Mesendoderm (in vitro differentiated cells): ENCODE measurements at regions not wholly inside any gene's neighbourhood (a gene's known extent, or its start where the extent isn't known, plus 50 kb on each side); places are given as distances from the start of the nearest gene placed in this dataset.

Source experiments
- DNase-seq: peaks from one replicate; pipeline ENCODE4 v3.0.0; 2013
- H2AK5ac ChIP-seq: 2 replicates; pipeline ENCODE4 v1.6.1; 2013; ENCODE audit warnings: low read length, inconsistent platforms
- H2BK120ac ChIP-seq: 2 replicates; pipeline ENCODE4 v1.6.1; 2013; ENCODE audit warnings: low read depth, mild to moderate bottlenecking, low read length, moderate library complexity, mixed read lengths
- H2BK15ac ChIP-seq: replicated peaks from 2 replicates; pipeline ENCODE4 v1.6.1; 2013; ENCODE audit warnings: low read depth, mild to moderate bottlenecking, moderate library complexity
- H2BK5ac ChIP-seq: 2 replicates; pipeline ENCODE4 v1.6.1; 2013; ENCODE audit warnings: low read length, inconsistent platforms
- H3K18ac ChIP-seq: 2 replicates; pipeline ENCODE4 v1.6.1; 2013; ENCODE audit warnings: mild to moderate bottlenecking, low read length, mixed read lengths
- H3K23ac ChIP-seq: one replicate; pipeline ENCODE4 v1.6.1; 2013; ENCODE audit warnings: low read length
- H3K27ac ChIP-seq: 2 replicates; pipeline ENCODE4 v1.5.1; 2013; ENCODE audit warnings: low read depth, mild to moderate bottlenecking, inconsistent platforms, low read length, moderate library complexity
- H3K27me3 ChIP-seq: 2 replicates; pipeline ENCODE4 v1.6.1; 2013; ENCODE audit warnings: low read length, control low read depth, mild to moderate bottlenecking, inconsistent platforms; ENCODE audit not compliant: insufficient read depth, poor library complexity
- H3K36me3 ChIP-seq: 2 replicates; pipeline ENCODE4 v1.6.1; 2013; ENCODE audit warnings: low read length, inconsistent platforms; ENCODE audit not compliant: control insufficient read depth, insufficient read depth
- H3K4ac ChIP-seq: one replicate; pipeline ENCODE4 v1.6.1; 2013; ENCODE audit warnings: low read depth, mild to moderate bottlenecking, low read length, moderate library complexity
- H3K4me1 ChIP-seq: 2 replicates; pipeline ENCODE4 v1.6.1; 2013; ENCODE audit warnings: low read depth, low read length, inconsistent platforms; ENCODE audit not compliant: control insufficient read depth
- H3K4me2 ChIP-seq: 2 replicates; pipeline ENCODE4 v1.6.1; 2013; ENCODE audit warnings: low read length
- H3K4me3 ChIP-seq: 2 replicates; pipeline ENCODE4 v1.5.1; 2013; ENCODE audit warnings: mild to moderate bottlenecking, low read length
- H3K56ac ChIP-seq: one replicate; pipeline ENCODE4 v1.6.1; 2013; ENCODE audit warnings: low read length
- H3K79me1 ChIP-seq: 2 replicates; pipeline ENCODE4 v1.6.1; 2013; ENCODE audit warnings: low read length, inconsistent platforms
- H3K79me2 ChIP-seq: 2 replicates; pipeline ENCODE4 v1.6.1; 2013; ENCODE audit warnings: mild to moderate bottlenecking, low read length; ENCODE audit not compliant: control insufficient read depth, insufficient read depth
- H3K9ac ChIP-seq: 2 replicates; pipeline ENCODE4 v1.6.1; 2013; ENCODE audit warnings: low read length, inconsistent platforms
- H4K5ac ChIP-seq: one replicate; pipeline ENCODE4 v1.6.1; 2013; ENCODE audit warnings: low read length
- H4K8ac ChIP-seq: one replicate; pipeline ENCODE4 v1.6.1; 2013; ENCODE audit warnings: low read depth, mild to moderate bottlenecking, control low read depth, low read length, moderate library complexity
- WGBS: extraction: QIAGEN DNeasy Blood & Tissue Kit; methylation state at CpG from one replicate; pipeline ENCODE4 v1.1.7; 2013; ENCODE audit warnings: low lambda C conversion rate, missing lambda C conversion rate; ENCODE audit not compliant: insufficient coverage; ENCODE audit errors: extremely low coverage; 5-methylcytosine and 5-hydroxymethylcytosine counted together

DNA sequence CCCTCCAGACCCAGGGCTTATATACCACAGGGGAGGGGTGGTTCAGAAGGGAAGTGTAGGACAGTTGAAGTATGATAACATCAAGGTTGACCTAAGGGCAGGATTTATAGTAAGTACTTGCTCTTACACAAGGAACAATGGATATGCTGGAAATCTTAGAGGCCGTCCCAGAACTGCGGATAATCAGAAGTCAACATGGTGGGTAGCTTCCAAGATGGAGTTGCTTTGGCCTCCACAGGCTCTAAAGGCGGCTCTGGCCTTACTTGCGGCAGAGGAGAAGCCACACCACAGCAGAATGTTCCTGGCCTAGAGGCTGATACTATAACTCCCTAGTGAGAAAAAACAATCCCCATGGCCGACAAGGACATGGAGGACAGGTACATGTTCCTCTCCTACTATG, 344.7 kb downstream of the CDC5L start:
- Histone ChIP-seq H3K79me1 (no peaks in the 10 kb centered on the region), H3K79me2 (no peaks in the 10 kb centered on the region), H4K5ac (no peak overlapping the region), H3K18ac (no peak overlapping the region), H3K4me3 (no peak overlapping the region), H3K9ac (no peak overlapping the region), H2BK120ac (no peak overlapping the region), H2BK5ac (no peak overlapping the region), H3K4me1 (no peaks in the 10 kb centered on the region), H3K27me3 (no peaks in the 10 kb centered on the region), H3K56ac (no peak overlapping the region), H4K8ac (no peak overlapping the region), H3K4me2 (no peak overlapping the region), H3K4ac (no peak overlapping the region), H3K36me3 (no peaks in the 10 kb centered on the region), H3K27ac (no peak overlapping the region), H3K23ac (no peak overlapping the region), H2AK5ac (no peak overlapping the region), H2BK15ac (no peak overlapping the region)
- WGBS = no CpG with 5 or more reads among the region's 5 CpGs
- DNase-seq = no peak

DNA sequence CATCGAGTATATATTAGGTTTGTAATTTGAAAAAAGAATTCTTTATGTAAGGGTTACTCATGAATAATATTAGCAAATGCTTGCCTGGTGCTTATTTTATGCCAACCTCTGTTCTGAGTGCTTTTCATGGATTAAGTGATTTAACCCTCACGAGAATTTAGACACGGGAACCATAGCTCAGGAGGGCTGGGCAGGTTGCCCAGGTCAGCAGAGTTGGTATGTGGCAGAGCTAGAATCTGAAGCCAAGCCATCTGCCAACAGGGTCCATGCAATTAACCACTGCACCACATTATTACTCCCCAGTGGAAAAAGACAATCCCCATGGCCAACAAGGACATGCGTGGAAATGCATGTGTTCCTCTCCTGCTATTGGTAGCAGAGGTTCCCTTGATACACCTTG, 345.6 kb downstream of the CDC5L start:
- no peak overlapping the region for H4K5ac ChIP-seq
- H3K4me3 ChIP-seq = no peak overlapping the region
- H2AK5ac ChIP-seq = no peak overlapping the region
- no peaks in the 10 kb centered on the region for H3K4me1 ChIP-seq
- H2BK120ac ChIP-seq = no peak overlapping the region
- H3K23ac ChIP-seq = no peak overlapping the region
- no peak for DNase-seq
- no peak overlapping the region for H3K4ac ChIP-seq
- H3K36me3 ChIP-seq = no peaks in the 10 kb centered on the region
- H3K79me1 ChIP-seq = no peaks in the 10 kb centered on the region
- no peak overlapping the region for H3K9ac ChIP-seq
- 100% methylated on average over 1 of the region's 4 CpGs for WGBS
- no peaks in the 10 kb centered on the region for H3K79me2 ChIP-seq
- no peak overlapping the region for H3K27ac ChIP-seq
- H3K27me3 ChIP-seq = no peaks in the 10 kb centered on the region
- no peak overlapping the region for H2BK5ac ChIP-seq
- no peak overlapping the region for H4K8ac ChIP-seq
- H3K18ac ChIP-seq = no peak overlapping the region
- no peak overlapping the region for H2BK15ac ChIP-seq
- H3K56ac ChIP-seq = no peak overlapping the region
- no peak overlapping the region for H3K4me2 ChIP-seq

GRCh38 chr6:44733868-44734267, 346.4 kb downstream of the CDC5L start:
- DNase-seq = no peak
- no CpG with 5 or more reads among the region's 4 CpGs for WGBS
- no peak overlapping the region for H3K23ac ChIP-seq
- no peak overlapping the region for H4K8ac ChIP-seq
- H3K36me3 ChIP-seq = no peaks in the 10 kb centered on the region
- H2BK15ac ChIP-seq = no peak overlapping the region
- no peak overlapping the region for H3K4me3 ChIP-seq
- no peak overlapping the region for H2BK5ac ChIP-seq
- no peak overlapping the region for H3K56ac ChIP-seq
- no peak overlapping the region for H3K27ac ChIP-seq
- no peak overlapping the region for H3K4me2 ChIP-seq
- no peak overlapping the region for H2BK120ac ChIP-seq
- H4K5ac ChIP-seq = no peak overlapping the region
- H3K4ac ChIP-seq = no peak overlapping the region
- no peaks in the 10 kb centered on the region for H3K79me1 ChIP-seq
- H2AK5ac ChIP-seq = no peak overlapping the region
- H3K27me3 ChIP-seq = no peaks in the 10 kb centered on the region
- peaks cover 5% of the 10 kb centered on the region for H3K4me1 ChIP-seq
- H3K9ac ChIP-seq = no peak overlapping the region
- H3K18ac ChIP-seq = no peak overlapping the region
- H3K79me2 ChIP-seq = no peaks in the 10 kb centered on the region

GRCh38 chr6:44734886-44735629, 347.6 kb downstream of the CDC5L start:
- Histone ChIP-seq H2AK5ac (no peak overlapping the region), H3K56ac (no peak overlapping the region), H4K5ac (no peak overlapping the region), H3K4me3 (no peak overlapping the region), H3K23ac (no peak overlapping the region), H3K18ac (no peak overlapping the region), H3K4me2 (no peak overlapping the region), H4K8ac (no peak overlapping the region), H3K4me1 (peaks cover 8% of the 10 kb centered on the region), H3K9ac (no peak overlapping the region), H3K4ac (no peak overlapping the region), H3K27me3 (no peaks in the 10 kb centered on the region), H3K27ac (no peak overlapping the region), H2BK5ac (no peak overlapping the region), H3K36me3 (no peaks in the 10 kb centered on the region), H3K79me1 (no peaks in the 10 kb centered on the region), H3K79me2 (no peaks in the 10 kb centered on the region), H2BK120ac (no peak overlapping the region), H2BK15ac (no peak overlapping the region)
- no CpG with 5 or more reads among the region's 5 CpGs for WGBS
- DNase-seq = no peak

- no peaks in the 10 kb centered on the region for H3K36me3 ChIP-seq
- no CpG with 5 or more reads among the region's 6 CpGs for WGBS
- no peak overlapping the region for H3K56ac ChIP-seq
- no peaks in the 10 kb centered on the region for H3K79me2 ChIP-seq
- no peak overlapping the region for H2AK5ac ChIP-seq
- no peaks in the 10 kb centered on the region for H3K79me1 ChIP-seq
- no peak overlapping the region for H4K5ac ChIP-seq
- H3K4me3 ChIP-seq = no peak overlapping the region
- H4K8ac ChIP-seq = no peak overlapping the region
- H3K23ac ChIP-seq = no peak overlapping the region
- no peaks in the 10 kb centered on the region for H3K27me3 ChIP-seq
- H3K27ac ChIP-seq = no peak overlapping the region
- no peak overlapping the region for H2BK5ac ChIP-seq
- H2BK120ac ChIP-seq = no peak overlapping the region
- no peak overlapping the region for H3K4ac ChIP-seq
- H3K18ac ChIP-seq = no peak overlapping the region
- H2BK15ac ChIP-seq = no peak overlapping the region
- DNase-seq = no peak
- H3K4me1 ChIP-seq = peaks cover 8% of the 10 kb centered on the region
- no peak overlapping the region for H3K4me2 ChIP-seq
- no peak overlapping the region for H3K9ac ChIP-seq
Observed at GRCh38 chr6:44735630-44735963, 348.1 kb downstream of the CDC5L start.

- no peak overlapping the region for H3K23ac ChIP-seq
- no peak overlapping the region for H3K4me2 ChIP-seq
- no peak overlapping the region for H3K9ac ChIP-seq
- no peaks in the 10 kb centered on the region for H3K27me3 ChIP-seq
- no peaks in the 10 kb centered on the region for H3K36me3 ChIP-seq
- no peak overlapping the region for H3K27ac ChIP-seq
- H3K56ac ChIP-seq = no peak overlapping the region
- no CpG with 5 or more reads among the region's 9 CpGs for WGBS
- no peaks in the 10 kb centered on the region for H3K79me1 ChIP-seq
- no peak overlapping the region for H3K18ac ChIP-seq
- H3K79me2 ChIP-seq = no peaks in the 10 kb centered on the region
- no peak overlapping the region for H2BK120ac ChIP-seq
- no peak overlapping the region for H2BK15ac ChIP-seq
- H4K8ac ChIP-seq = no peak overlapping the region
- H3K4me1 ChIP-seq = peaks cover 8% of the 10 kb centered on the region
- no peak overlapping the region for H4K5ac ChIP-seq
- no peak overlapping the region for H2BK5ac ChIP-seq
- H3K4ac ChIP-seq = no peak overlapping the region
- no peak overlapping the region for H2AK5ac ChIP-seq
- H3K4me3 ChIP-seq = no peak overlapping the region
- DNase-seq = no peak
Observed at GRCh38 chr6:44737341-44737740, 349.8 kb downstream of the CDC5L start.
